ENCODE measurements at regions not wholly inside any gene's neighbourhood (a gene's known extent, or its start where the extent isn't known, plus 50 kb on each side); places are given as distances from the start of the nearest gene placed in this dataset.

DNA sequence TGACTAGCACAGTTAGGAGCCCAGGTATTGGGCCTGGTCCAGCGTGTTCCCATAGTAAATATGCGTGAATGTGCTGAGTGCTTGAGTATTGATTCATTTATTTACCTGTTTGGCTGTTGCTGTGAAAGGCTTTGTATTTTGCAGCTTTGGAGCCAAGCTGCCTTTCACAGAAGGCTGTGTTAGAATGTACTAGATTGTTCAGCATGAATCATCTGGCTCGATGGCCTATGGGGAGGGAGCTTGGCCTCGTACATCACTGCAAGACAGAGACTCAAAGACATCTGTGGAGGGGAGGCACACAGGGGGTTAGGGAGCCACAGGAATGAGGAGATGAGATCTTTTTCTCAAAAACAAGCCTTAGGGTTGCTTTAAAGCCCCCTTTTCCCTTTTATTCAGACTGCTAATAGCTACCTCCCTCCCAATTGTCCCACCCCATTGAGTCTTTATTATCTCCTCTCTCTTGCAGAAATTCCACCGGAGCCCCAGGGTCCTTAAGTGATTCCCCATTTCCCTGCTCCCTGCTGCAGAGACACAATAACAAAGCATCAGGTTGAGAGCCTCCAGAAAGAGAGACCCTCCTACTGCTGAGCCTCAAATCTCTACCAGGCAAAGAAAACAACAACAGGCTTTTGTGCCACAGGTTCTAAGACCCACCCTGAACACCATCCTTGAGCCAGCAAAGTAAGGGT lies 307.2 kb downstream of the ABCC12 start:
- Histone ChIP-seq H4K20me1 (replicated peaks; ENCODE audit: control insufficient read depth, insufficient read depth, low read length) (no peaks in the 10 kb centered on the region; the same call in 1 of the 2 replicates), H3K9me1 (ENCODE audit: control insufficient read depth, insufficient read depth, low read length) (no peaks in the 10 kb centered on the region), H3K9ac (ENCODE audit: insufficient read depth in 1 of 2, low read depth in 2 of 2, low read length in 2 of 2) (no peak overlapping the region), H3K9me3 (replicated peaks; ENCODE audit: control insufficient read depth, insufficient read depth, low read depth, low read length) (no peaks in the 10 kb centered on the region), H3K4me1 (replicated peaks in 1 of 2; ENCODE audit: control insufficient read depth in 2 of 2, insufficient read depth in 2 of 2, low read length in 2 of 2) (no peaks in the 10 kb centered on the region), H3K4me2 (ENCODE audit: insufficient read depth, low read length) (no peak overlapping the region), H3K4me3 (no peak overlapping the region), H3K79me2 (ENCODE audit: control insufficient read depth, insufficient read depth, low read length) (no peaks in the 10 kb centered on the region), H3K27ac (ENCODE audit: extremely low read depth, low read depth, low read length) (no peak overlapping the region), H3K27me3 (ENCODE audit: control insufficient read depth in 2 of 2, insufficient read depth in 2 of 2, low read length in 2 of 2) (peaks cover 0 to 2% of the 10 kb centered on the region in 2 experiments; a peak in 1 of 5 replicates), H2AFZ (ENCODE audit: low read depth, low read length) (no peak overlapping the region), H3K36me3 (ENCODE audit: control insufficient read depth, insufficient read depth, low read length) (no peaks in the 10 kb centered on the region)
- ChIA-PET CTCF (ENCODE audit: low intra/inter-chr PET ratio) (no interaction called here), POLR2A (interaction anchor here (0.9 kb wide), 1 partner anchor 25 kb away, joined by 3 read pairs; no protein-coding TSS in a partner anchor)
- TF ChIP-seq, protein P1, sequence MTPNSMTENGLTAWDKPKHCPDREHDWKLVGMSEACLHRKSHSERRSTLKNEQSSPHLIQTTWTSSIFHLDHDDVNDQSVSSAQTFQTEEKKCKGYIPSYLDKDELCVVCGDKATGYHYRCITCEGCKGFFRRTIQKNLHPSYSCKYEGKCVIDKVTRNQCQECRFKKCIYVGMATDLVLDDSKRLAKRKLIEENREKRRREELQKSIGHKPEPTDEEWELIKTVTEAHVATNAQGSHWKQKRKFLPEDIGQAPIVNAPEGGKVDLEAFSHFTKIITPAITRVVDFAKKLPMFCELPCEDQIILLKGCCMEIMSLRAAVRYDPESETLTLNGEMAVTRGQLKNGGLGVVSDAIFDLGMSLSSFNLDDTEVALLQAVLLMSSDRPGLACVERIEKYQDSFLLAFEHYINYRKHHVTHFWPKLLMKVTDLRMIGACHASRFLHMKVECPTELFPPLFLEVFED (CRISPR knock-in tag; conservative IDR thresholded peaks at IDR 0.05) = no peak
- TF ChIP-seq ZNF224 (CRISPR knock-in tag; IDR thresholded peaks at IDR 0.05) = no peak
- TF ChIP-seq ZNF589 (CRISPR knock-in tag; IDR thresholded peaks at IDR 0.05; ENCODE audit: low read depth) = no peak
- no peak for TF ChIP-seq ZNF584 (CRISPR knock-in tag; IDR thresholded peaks at IDR 0.05; ENCODE audit: low read depth)
- TF ChIP-seq TEAD4 (IDR thresholded peaks at IDR 0.05; ENCODE audit: low read length) = no peak
- no peak for TF ChIP-seq TEAD4 (CRISPR knock-in tag; IDR thresholded peaks at IDR 0.05; ENCODE audit: borderline replicate concordance)
- no peak for TF ChIP-seq PHTF2 (CRISPR knock-in tag; IDR thresholded peaks at IDR 0.05)
- no peak for TF ChIP-seq CAMTA2 (CRISPR knock-in tag; conservative IDR thresholded peaks at IDR 0.05)
- no peak for TF ChIP-seq MEIS2 (IDR thresholded peaks at IDR 0.05; ENCODE audit: partially characterized antibody)
- TF ChIP-seq SMARCE1 (IDR thresholded peaks at IDR 0.05) = no peak
- no peak for TF ChIP-seq ZNF253 (CRISPR knock-in tag; conservative IDR thresholded peaks at IDR 0.05)
- TF ChIP-seq PCBP2 (IDR thresholded peaks at IDR 0.05; ENCODE audit: low read depth, low read length, poor library complexity, severe bottlenecking) = no peak
- TF ChIP-seq, protein P2, sequence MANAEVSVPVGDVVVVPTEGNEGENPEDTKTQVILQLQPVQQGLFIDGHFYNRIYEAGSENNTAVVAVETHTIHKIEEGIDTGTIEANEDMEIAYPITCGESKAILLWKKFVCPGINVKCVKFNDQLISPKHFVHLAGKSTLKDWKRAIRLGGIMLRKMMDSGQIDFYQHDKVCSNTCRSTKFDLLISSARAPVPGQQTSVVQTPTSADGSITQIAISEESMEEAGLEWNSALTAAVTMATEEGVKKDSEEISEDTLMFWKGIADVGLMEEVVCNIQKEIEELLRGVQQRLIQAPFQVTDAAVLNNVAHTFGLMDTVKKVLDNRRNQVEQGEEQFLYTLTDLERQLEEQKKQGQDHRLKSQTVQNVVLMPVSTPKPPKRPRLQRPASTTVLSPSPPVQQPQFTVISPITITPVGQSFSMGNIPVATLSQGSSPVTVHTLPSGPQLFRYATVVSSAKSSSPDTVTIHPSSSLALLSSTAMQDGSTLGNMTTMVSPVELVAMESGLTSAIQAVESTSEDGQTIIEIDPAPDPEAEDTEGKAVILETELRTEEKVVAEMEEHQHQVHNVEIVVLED (CRISPR knock-in tag; IDR thresholded peaks at IDR 0.05) = no peak
- no peak for TF ChIP-seq POLR2A (conservative IDR thresholded peaks at IDR 0.05)
- TF ChIP-seq NCOA6 (IDR thresholded peaks at IDR 0.05) = no peak
- no peak for TF ChIP-seq CEBPG (CRISPR knock-in tag; IDR thresholded peaks at IDR 0.05)
- TF ChIP-seq CEBPG (tag; conservative IDR thresholded peaks at IDR 0.05 in 1 of 2, IDR thresholded peaks at IDR 0.05 in 1 of 2) = no peak
- no peak for TF ChIP-seq ZNF354B (CRISPR knock-in tag; IDR thresholded peaks at IDR 0.05)
- DNase-seq (ENCODE audit: extremely low read depth in 1 of 4, low spot score in 3 of 4) (no peak), ATAC-seq (no peak), FAIRE-seq (no peak)
- no TSS peak for BruUV-seq (replicated peaks)
- in situ Hi-C loops (cut with MboI) (no loop called here), intact Hi-C loops (cut with micrococcal nuclease) (no loop called here)
- 2% methylated on average over 5 of the region's 5 CpGs for WGBS (ENCODE audit: insufficient coverage, low coverage, missing lambda C conversion rate)
